PFSK-1 (cell line): ENCODE measurements at regions not wholly inside any gene's neighbourhood (a gene's known extent, or its start where the extent isn't known, plus 50 kb on each side); places are given as distances from the start of the nearest gene placed in this dataset.

Experiments
- POLR2AphosphoS5 ChIP-seq: IDR thresholded peaks from 2 replicates; pipeline ENCODE4 v1.6.1; 2012; ENCODE audit warnings: low read depth, mild to moderate bottlenecking, control low read depth, low read length, moderate library complexity
- TAF1 ChIP-seq: IDR thresholded peaks from 2 replicates; pipeline ENCODE4 v1.6.1; 2012; ENCODE audit warnings: low read length, control low read depth, borderline replicate concordance; ENCODE audit not compliant: insufficient read depth

GRCh38 chr3:193756536-193756935 lies 163.5 kb downstream of the OPA1 start:
- no peak for TF ChIP-seq TAF1
- no peak for TF ChIP-seq POLR2AphosphoS5
